ENCODE measurements at regions not wholly inside any gene's neighbourhood (a gene's known extent, or its start where the extent isn't known, plus 50 kb on each side); places are given as distances from the start of the nearest gene placed in this dataset.

DNA sequence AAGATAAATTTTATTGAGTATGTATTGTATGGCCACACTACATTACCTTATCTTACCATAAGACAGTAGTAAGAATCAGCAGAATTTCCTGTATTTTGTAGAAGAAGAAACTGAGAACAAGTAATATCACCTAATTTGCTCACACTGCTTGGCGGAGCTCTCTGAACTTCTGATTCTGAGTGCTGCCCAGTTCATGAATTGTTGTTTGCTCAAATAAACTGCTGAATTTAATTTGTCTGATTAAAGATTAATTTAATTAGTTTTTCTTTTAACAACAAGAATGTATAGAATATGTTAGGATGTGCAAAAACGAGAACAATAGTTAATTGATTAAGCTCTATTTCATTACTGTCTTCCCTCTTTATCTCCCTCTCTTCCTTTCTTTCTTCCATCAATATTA, 100.1 kb upstream of the ERBB4 start:
- no peak for TF ChIP-seq POLR2A (IDR thresholded peaks at IDR 0.05)
- TF ChIP-seq, protein P1, sequence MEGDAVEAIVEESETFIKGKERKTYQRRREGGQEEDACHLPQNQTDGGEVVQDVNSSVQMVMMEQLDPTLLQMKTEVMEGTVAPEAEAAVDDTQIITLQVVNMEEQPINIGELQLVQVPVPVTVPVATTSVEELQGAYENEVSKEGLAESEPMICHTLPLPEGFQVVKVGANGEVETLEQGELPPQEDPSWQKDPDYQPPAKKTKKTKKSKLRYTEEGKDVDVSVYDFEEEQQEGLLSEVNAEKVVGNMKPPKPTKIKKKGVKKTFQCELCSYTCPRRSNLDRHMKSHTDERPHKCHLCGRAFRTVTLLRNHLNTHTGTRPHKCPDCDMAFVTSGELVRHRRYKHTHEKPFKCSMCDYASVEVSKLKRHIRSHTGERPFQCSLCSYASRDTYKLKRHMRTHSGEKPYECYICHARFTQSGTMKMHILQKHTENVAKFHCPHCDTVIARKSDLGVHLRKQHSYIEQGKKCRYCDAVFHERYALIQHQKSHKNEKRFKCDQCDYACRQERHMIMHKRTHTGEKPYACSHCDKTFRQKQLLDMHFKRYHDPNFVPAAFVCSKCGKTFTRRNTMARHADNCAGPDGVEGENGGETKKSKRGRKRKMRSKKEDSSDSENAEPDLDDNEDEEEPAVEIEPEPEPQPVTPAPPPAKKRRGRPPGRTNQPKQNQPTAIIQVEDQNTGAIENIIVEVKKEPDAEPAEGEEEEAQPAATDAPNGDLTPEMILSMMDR (IDR thresholded peaks at IDR 0.05), result no peak
- H3K36me3 ChIP-seq, result no peaks in the 10 kb centered on the region
- no peaks in the 10 kb centered on the region for H3K9me3 ChIP-seq
- H3K4me3 ChIP-seq, result no peak overlapping the region
- intact Hi-C loops (cut with DNase I), result no loop called here
- no peak for DNase-seq
- H3K27me3 ChIP-seq, result no peaks in the 10 kb centered on the region
- H3K4me1 ChIP-seq, result peaks cover 0 to 21% (median 0%) of the 10 kb centered on the region in 3 donors
- H3K27ac ChIP-seq, result no peak overlapping the region
- 70 to 87% methylated on average over 2 of the region's 2 CpGs for WGBS, 2 donors

- no peak for DNase-seq
- WGBS, 2 donors, result 64 to 93% methylated on average over 1 of the region's 1 CpG
- H3K36me3 ChIP-seq, result no peaks in the 10 kb centered on the region
Observed at GRCh38 chr2:212628586-212628985, 90.0 kb upstream of the ERBB4 start.

DNA sequence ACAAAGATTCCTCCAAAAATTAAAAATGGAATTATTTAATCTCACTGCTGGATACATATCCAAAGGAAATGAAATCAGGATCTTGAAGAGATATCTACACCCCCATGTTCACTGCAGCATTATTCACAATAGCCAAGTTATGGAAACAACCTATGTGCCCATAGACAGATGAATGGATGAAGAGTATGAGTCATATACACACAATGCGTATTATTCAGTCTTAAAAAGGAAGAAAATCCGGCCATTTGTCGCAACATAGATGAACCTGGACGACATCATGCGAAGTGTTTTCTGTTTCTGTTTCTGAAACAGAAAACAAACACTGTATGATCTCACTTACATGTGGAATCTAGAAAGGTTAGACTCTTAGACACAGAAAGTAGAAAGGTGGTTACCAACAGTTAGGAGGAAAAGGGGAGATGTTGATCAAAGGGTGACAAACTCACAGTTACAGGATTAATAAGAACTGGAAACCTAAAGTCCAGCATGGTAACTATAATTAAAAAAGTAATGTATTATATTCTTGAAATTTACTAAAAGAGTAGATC, 87.8 kb upstream of the ERBB4 start:
- no peaks in the 10 kb centered on the region for H3K36me3 ChIP-seq
- no peaks in the 10 kb centered on the region for H3K9me3 ChIP-seq
- 45 to 67% methylated on average over 5 of the region's 5 CpGs for WGBS, 2 donors
- TF ChIP-seq POLR2A (IDR thresholded peaks at IDR 0.05), result no peak
- TF ChIP-seq, protein P1 (IDR thresholded peaks at IDR 0.05), result no peak
- no peak overlapping the region for H3K4me3 ChIP-seq
- no peak overlapping the region for H3K27ac ChIP-seq
- no peak for DNase-seq
- no peaks in the 10 kb centered on the region for H3K4me1 ChIP-seq
- no peaks in the 10 kb centered on the region for H3K27me3 ChIP-seq
- intact Hi-C loops (cut with DNase I), result no loop called here

More at GRCh38 chr2:212628586-212628985, 90.0 kb upstream of the ERBB4 start:
- Histone ChIP-seq H3K4me1 (no peaks in the 10 kb centered on the region), H3K4me3 (no peak overlapping the region), H3K9me3 (no peaks in the 10 kb centered on the region), H3K27ac (no peak overlapping the region), H3K27me3 (no peaks in the 10 kb centered on the region)
- intact Hi-C loops (cut with DNase I), result no loop called here
- TF ChIP-seq, protein P1 (IDR thresholded peaks at IDR 0.05), result no peak
- no peak for TF ChIP-seq POLR2A (IDR thresholded peaks at IDR 0.05)

- Histone ChIP-seq H3K36me3 (no peaks in the 10 kb centered on the region), H3K4me1 (peaks cover 0 to 23% (median 0%) of the 10 kb centered on the region in 3 donors), H3K27ac (peak overlapping the region in 1 of 4 donors; percentile 51), H3K9me3 (no peaks in the 10 kb centered on the region), H3K4me3 (no peak overlapping the region), H3K27me3 (no peaks in the 10 kb centered on the region)
- DNase-seq, result no peak
- intact Hi-C loops (cut with DNase I), result no loop called here
- WGBS, 2 donors, result 37 to 57% methylated on average over 1 of the region's 1 CpG
- TF ChIP-seq, protein P1 (IDR thresholded peaks at IDR 0.05), result no peak
- no peak for TF ChIP-seq POLR2A (IDR thresholded peaks at IDR 0.05)
Observed at GRCh38 chr2:212619954-212620353, 81.4 kb upstream of the ERBB4 start.

- intact Hi-C loops (cut with DNase I), result no loop called here
- H3K27ac ChIP-seq, result peak overlapping the region in 1 of 4 donors; percentile 57
Observed at GRCh38 chr2:212618636-212619035, 80.0 kb upstream of the ERBB4 start.

More at GRCh38 chr2:212618636-212619035, 80.0 kb upstream of the ERBB4 start:
- 38 to 51% methylated on average over 2 of the region's 2 CpGs for WGBS, 2 donors
- Histone ChIP-seq H3K36me3 (no peaks in the 10 kb centered on the region), H3K9me3 (no peaks in the 10 kb centered on the region), H3K4me3 (no peak overlapping the region), H3K27me3 (no peaks in the 10 kb centered on the region), H3K4me1 (peaks cover 0 to 23% (median 0%) of the 10 kb centered on the region in 3 donors)
- no peak for DNase-seq
- TF ChIP-seq, protein P1 (IDR thresholded peaks at IDR 0.05), result no peak
- TF ChIP-seq POLR2A (IDR thresholded peaks at IDR 0.05), result no peak

Data from esophagus squamous epithelium (tissue), 5 donors.